DND-41 (cell line): ENCODE measurements at regions not wholly inside any gene's neighbourhood (a gene's known extent, or its start where the extent isn't known, plus 50 kb on each side); places are given as distances from the start of the nearest gene placed in this dataset.
A peak's percentile ranks its signal among the peaks of the same experiment; 100 is the strongest.

Experiments used
- ATAC-seq: fragments of 200-7000 bp; cut with Tn5 transposase; 3 replicates; pipeline ENCODE4 v1.9.1; 2021; ENCODE audit warnings: low read depth; ENCODE audit not compliant: insufficient read depth
- DNase-seq: peaks from one replicate; pipeline ENCODE4 v3.0.0-alpha.2; 2020
- H2AFZ ChIP-seq: 2 replicates; pipeline ENCODE4 v1.6.0; 2012; ENCODE audit warnings: low read depth, low read length
- H3K27ac ChIP-seq: 2 replicates; pipeline ENCODE4 v1.5.1; 2012; ENCODE audit warnings: low read length, inconsistent platforms
- H3K27me3 ChIP-seq: fragments of 200-600 bp; sonication (generic); 2 replicates; pipeline ENCODE4 v1.6.0; 2012; ENCODE audit warnings: low read length, mild to moderate bottlenecking, inconsistent platforms; ENCODE audit not compliant: insufficient read depth, poor library complexity
- H3K36me3 ChIP-seq: 2 replicates; pipeline ENCODE4 v1.5.1; 2012; ENCODE audit warnings: low read length, inconsistent platforms; ENCODE audit not compliant: insufficient read depth
- H3K4me1 ChIP-seq: 2 replicates; pipeline ENCODE4 v1.5.1; 2012; ENCODE audit warnings: mild to moderate bottlenecking, low read length; ENCODE audit not compliant: insufficient read depth
- H3K4me2 ChIP-seq: 2 replicates; pipeline ENCODE4 v1.6.0; 2012; ENCODE audit warnings: mild to moderate bottlenecking, moderate library complexity, low read length, inconsistent platforms; ENCODE audit not compliant: insufficient read depth
- H3K4me3 ChIP-seq, 2 experiments: fragments of 200-600 bp in 1 of 2; shearing (Covaris generic) in 1 of 2; 2 replicates each; pipeline ENCODE4 v1.5.1; 2012 to 2016; ENCODE audit warnings: inconsistent platforms in 2 of 2, low read length in 2 of 2, mild to moderate bottlenecking in 2 of 2, low read depth in 1 of 2, moderate library complexity in 1 of 2
- H3K79me2 ChIP-seq: 2 replicates; pipeline ENCODE4 v1.6.0; 2012; ENCODE audit warnings: low read length, inconsistent platforms; ENCODE audit not compliant: insufficient read depth
- H3K9ac ChIP-seq: 2 replicates; pipeline ENCODE4 v1.6.0; 2012; ENCODE audit warnings: low read depth, mild to moderate bottlenecking, inconsistent platforms, low read length, moderate library complexity
- H3K9me3 ChIP-seq: 2 replicates; pipeline ENCODE4 v1.5.1; 2012; ENCODE audit warnings: low read length, moderate library complexity, mild to moderate bottlenecking, inconsistent platforms; ENCODE audit not compliant: insufficient read depth, severe bottlenecking
- H4K20me1 ChIP-seq: 2 replicates; pipeline ENCODE4 v1.6.0; 2012; ENCODE audit warnings: low read length; ENCODE audit not compliant: insufficient read depth
- EZH2 ChIP-seq: IDR thresholded peaks from 3 replicates; pipeline ENCODE4 v1.6.1; 2012; ENCODE audit warnings: borderline replicate concordance, low read depth, mild to moderate bottlenecking, moderate library complexity, low read length, inconsistent platforms; ENCODE audit not compliant: severe bottlenecking
- TF ChIP-seq, protein P1 (sequence below): IDR thresholded peaks from 2 replicates; pipeline ENCODE4 v1.5.1; 2012; ENCODE audit warnings: borderline replicate concordance, low read length, moderate library complexity, mild to moderate bottlenecking; ENCODE audit not compliant: poor library complexity, severe bottlenecking; ENCODE audit errors: extremely low read depth

DNA sequence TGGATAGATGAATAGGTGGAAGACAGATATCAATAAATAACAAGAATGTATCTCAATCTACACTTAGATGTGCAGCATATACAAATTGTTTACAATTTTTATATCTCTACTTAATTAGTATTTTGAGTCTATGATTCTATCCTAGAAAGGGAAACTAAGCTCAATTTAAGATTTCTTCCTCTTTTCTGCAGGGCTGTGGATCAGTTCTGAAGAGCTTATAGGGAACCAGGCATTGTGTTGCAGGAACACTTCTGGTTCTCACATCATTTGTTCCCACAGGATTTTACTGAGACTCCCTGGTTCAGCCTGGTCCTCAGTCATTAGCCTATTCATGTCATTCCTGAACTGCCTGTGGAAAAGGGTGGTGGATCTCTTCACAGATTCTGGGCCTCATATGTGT is 105.8 kb downstream of the TNFSF18 start:
- TF ChIP-seq, protein P1, sequence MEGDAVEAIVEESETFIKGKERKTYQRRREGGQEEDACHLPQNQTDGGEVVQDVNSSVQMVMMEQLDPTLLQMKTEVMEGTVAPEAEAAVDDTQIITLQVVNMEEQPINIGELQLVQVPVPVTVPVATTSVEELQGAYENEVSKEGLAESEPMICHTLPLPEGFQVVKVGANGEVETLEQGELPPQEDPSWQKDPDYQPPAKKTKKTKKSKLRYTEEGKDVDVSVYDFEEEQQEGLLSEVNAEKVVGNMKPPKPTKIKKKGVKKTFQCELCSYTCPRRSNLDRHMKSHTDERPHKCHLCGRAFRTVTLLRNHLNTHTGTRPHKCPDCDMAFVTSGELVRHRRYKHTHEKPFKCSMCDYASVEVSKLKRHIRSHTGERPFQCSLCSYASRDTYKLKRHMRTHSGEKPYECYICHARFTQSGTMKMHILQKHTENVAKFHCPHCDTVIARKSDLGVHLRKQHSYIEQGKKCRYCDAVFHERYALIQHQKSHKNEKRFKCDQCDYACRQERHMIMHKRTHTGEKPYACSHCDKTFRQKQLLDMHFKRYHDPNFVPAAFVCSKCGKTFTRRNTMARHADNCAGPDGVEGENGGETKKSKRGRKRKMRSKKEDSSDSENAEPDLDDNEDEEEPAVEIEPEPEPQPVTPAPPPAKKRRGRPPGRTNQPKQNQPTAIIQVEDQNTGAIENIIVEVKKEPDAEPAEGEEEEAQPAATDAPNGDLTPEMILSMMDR: no peak
- TF ChIP-seq EZH2: no peak
- H3K4me1 ChIP-seq: peaks cover 33% of the 10 kb centered on the region
- H2AFZ ChIP-seq: 0 out of 2 replicates have a peak overlapping the region, but pooled peaks have one; percentile 13
- no peaks in the 10 kb centered on the region for H4K20me1 ChIP-seq
- H3K9me3 ChIP-seq: no peaks in the 10 kb centered on the region
- DNase-seq (no peak), ATAC-seq (no peak)
- no peak overlapping the region for H3K27ac ChIP-seq
- no peak overlapping the region for H3K4me3 ChIP-seq
- no peaks in the 10 kb centered on the region for H3K27me3 ChIP-seq
- no peaks in the 10 kb centered on the region for H3K36me3 ChIP-seq
- no peak overlapping the region for H3K9ac ChIP-seq
- H3K4me2 ChIP-seq: no peak overlapping the region
- H3K79me2 ChIP-seq: no peaks in the 10 kb centered on the region

GRCh38 chr1:172946814-172947507 is 103.8 kb downstream of the TNFSF18 start:
- peak; percentile 88 for ATAC-seq
- peak overlapping the region; percentile 33; the same call in 1 of the 2 replicates for H3K4me2 ChIP-seq

DNA sequence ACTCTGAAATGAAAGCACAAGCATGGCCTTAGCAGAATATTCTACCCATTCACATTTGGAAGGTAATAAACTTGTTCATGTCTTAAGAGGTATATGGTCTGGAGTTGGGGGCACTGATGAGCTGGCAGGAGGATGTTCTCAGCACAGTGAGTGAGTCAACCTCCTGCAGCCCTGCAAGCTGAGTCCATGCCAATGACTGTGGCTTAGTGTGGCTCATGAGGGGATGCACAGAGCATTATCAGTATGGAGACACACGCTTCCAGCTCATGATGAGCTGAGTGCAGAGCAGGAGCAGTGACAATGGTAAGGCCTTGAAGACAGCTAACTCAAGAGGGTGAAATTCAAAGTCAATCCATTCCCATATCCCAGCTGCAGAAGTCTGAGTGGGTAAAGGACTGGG is 102.3 kb downstream of the TNFSF18 start:
- Histone ChIP-seq H3K9ac (no peak overlapping the region), H3K79me2 (no peaks in the 10 kb centered on the region), H3K4me2 (no peak overlapping the region), H4K20me1 (no peaks in the 10 kb centered on the region), H3K27me3 (no peaks in the 10 kb centered on the region), H3K4me3 (no peak overlapping the region), H2AFZ (no peak overlapping the region), H3K27ac (no peak overlapping the region), H3K4me1 (peaks cover 33% of the 10 kb centered on the region), H3K9me3 (no peaks in the 10 kb centered on the region), H3K36me3 (no peaks in the 10 kb centered on the region)
- TF ChIP-seq, protein P1: no peak
- no peak for TF ChIP-seq EZH2
- peak; percentile 36 for DNase-seq
- ATAC-seq: peak; percentile 55

More at GRCh38 chr1:172946814-172947507, 103.8 kb downstream of the TNFSF18 start:
- H3K4me1 ChIP-seq: peaks cover 33% of the 10 kb centered on the region
- no peak overlapping the region for H3K9ac ChIP-seq
- no peak overlapping the region for H3K4me3 ChIP-seq
- no peaks in the 10 kb centered on the region for H3K9me3 ChIP-seq
- H3K27me3 ChIP-seq: no peaks in the 10 kb centered on the region
- no peaks in the 10 kb centered on the region for H3K36me3 ChIP-seq
- H3K27ac ChIP-seq: peak overlapping the region; percentile 58
- no peak for TF ChIP-seq EZH2
- TF ChIP-seq, protein P1: no peak
- peak; percentile 51 for DNase-seq
- H2AFZ ChIP-seq: 0 out of 2 replicates have a peak overlapping the region, but pooled peaks have one; percentile 2
- H4K20me1 ChIP-seq: no peaks in the 10 kb centered on the region
- H3K79me2 ChIP-seq: no peaks in the 10 kb centered on the region

DNA sequence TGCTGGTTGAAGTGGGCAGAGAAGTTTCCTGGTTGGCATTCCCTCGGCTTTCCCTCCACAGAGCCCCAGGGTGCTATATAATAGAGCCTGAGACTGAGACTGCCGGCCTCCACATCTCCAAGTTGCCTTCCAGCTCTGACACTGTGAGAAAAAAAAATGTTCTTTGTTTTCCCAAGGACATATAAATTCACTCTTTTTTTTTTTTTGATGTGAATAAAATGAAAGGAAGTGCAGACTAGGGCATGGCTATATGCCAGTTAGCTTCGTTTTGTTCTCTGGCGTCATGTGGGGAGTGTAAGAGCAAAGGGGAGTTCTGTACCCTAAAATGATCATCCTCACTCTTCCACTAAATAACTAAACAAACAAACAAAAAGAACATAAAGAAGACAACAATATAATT is 101.6 kb downstream of the TNFSF18 start:
- H3K27ac ChIP-seq: no peak overlapping the region
- no peaks in the 10 kb centered on the region for H3K27me3 ChIP-seq
- H3K36me3 ChIP-seq: no peaks in the 10 kb centered on the region
- H3K9me3 ChIP-seq: no peaks in the 10 kb centered on the region
- no peak overlapping the region for H3K4me2 ChIP-seq
- H3K4me3 ChIP-seq: no peak overlapping the region
- no peaks in the 10 kb centered on the region for H3K79me2 ChIP-seq
- no peak for DNase-seq
- H4K20me1 ChIP-seq: no peaks in the 10 kb centered on the region
- TF ChIP-seq, protein P1: no peak
- TF ChIP-seq EZH2: no peak
- no peak overlapping the region for H2AFZ ChIP-seq
- peaks cover 33% of the 10 kb centered on the region for H3K4me1 ChIP-seq
- no peak overlapping the region for H3K9ac ChIP-seq
- no peak for ATAC-seq
